ENCODE measurements at regions not wholly inside any gene's neighbourhood (a gene's known extent, or its start where the extent isn't known, plus 50 kb on each side); places are given as distances from the start of the nearest gene placed in this dataset.

- no peak for DNase-seq
Observed at GRCh38 chr12:39124768-39125167, 219.4 kb upstream of the CPNE8 start.

DNA sequence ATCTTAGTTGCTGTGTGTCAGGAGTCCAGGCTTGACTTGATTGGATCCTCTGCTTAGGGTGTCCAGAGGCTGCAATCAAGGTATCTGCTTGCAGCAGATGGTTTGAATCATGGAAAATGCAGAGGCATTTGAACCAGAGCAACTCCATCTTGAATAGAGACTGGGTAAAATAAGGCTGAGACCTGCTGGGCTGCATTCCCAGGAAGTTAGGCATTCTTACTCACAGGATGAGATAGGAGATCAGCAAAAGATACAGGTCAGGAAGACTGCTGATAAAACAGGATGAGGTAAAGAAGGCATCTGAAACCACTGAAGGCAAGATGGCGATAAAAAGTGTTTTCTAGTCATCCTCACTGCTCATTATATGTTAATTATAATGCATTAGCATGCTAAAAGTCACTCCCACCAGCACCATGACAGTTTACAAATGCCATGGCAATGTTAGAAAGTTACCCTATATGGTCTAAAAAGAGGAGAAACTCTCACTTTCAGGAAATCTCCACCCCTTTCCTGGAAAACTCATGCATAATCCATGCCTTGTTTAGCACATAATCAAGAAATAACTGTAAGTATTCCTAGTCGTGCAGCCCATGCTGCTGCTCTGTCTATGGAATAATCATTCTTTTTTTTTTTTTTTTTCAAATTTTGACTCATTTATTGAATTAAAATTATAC, 218.3 kb upstream of the CPNE8 start:
- no peak for DNase-seq

- DNase-seq = no peak
Observed at GRCh38 chr12:39122562-39123204, 217.3 kb upstream of the CPNE8 start.

DNA sequence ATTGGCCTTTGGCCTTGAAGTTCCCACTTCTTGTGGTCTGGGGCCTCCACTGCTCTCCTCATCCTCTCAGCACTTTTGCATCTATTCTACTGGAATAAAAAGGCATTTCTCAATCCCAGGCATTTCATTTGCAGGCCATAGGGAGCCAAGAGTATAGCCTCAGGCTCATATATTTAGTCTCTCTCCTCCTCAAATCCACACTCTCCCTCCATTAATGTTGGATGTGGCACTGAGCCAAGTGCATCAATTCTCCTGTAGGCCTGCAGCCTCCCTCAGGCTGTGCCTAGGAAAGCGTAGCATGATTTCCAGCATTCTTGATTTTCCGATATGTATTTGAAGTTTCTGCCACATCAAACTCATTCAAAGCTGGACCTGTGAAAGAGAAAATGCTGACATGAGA, 211.5 kb upstream of the CPNE8 start:
- DNase-seq = no peak

GRCh38 chr12:39112064-39112463, 206.7 kb upstream of the CPNE8 start:
- DNase-seq = no peak

GRCh38 chr12:39105111-39105510, 199.7 kb upstream of the CPNE8 start:
- no peak for DNase-seq

DNA sequence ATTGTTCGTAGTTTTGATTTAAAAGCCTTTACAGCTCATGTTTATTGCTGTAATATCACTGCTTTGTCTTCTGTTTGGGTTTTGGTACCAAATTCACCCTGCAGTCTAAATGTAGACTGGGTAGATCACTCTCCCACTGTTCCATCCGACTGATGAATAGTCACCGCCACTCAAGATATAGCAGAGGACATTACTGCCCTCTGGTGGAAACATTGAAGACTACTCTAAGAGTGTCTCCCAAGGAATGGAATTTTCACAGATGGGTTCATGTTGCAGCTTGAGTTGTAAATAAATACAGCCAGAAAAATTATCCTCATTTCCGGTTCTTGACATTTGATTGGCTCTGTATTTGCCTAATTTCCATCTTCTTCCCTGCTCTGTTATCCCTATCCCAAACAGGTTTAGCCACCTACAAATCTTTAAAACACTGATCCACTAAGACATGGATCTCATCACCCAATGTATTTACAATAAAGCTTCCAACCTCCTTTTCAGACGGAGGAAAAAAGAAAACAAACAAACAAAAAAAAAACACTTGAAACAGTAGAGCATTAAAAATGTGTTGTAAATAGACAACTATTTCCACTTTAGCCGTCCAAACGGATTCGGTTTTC, 198.3 kb upstream of the CPNE8 start:
- peak; percentile 2 to 56 for DNase-seq

DNA sequence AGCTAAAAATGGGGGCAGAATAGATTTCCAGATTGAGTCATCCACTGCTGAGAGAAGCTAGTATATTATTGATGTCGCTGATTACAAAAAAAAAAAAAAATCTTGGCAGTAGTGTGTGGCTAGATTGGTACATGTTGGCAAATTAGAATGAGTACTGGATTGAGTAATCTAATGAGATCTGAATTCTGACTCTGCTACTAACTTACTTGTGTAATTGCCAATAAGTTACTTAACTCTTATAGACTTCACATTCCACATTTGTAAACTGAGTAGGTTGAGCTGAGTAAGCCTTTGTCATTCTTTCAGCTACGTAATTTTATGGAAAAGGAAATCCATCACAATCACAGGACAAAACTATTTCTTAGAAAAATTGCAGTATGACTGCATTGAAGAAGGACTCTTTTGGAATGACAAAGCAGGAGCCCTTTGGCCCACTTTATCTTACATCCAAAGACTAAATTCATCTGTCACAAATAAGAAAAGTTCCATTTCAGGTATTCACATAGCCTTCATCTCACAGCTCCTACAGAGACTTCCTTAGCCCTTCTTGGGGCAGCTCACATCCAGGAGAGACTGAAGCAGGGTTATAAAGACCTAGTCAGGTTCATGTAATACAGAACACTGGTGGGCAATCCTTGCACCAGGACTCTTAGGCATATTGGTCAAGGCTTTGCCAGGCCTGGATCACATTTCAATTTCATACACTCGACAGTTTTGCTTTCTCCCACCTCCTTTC, 197.3 kb upstream of the CPNE8 start:
- no peak for DNase-seq

- DNase-seq = no peak
Observed at GRCh38 chr12:39095636-39096330, 190.4 kb upstream of the CPNE8 start.

GRCh38 chr12:39081910-39082309, 176.5 kb upstream of the CPNE8 start:
- DNase-seq = no peak

- DNase-seq = no peak
Observed at GRCh38 chr12:39077226-39077625, 171.8 kb upstream of the CPNE8 start.

- DNase-seq = no peak
Observed at GRCh38 chr12:39074063-39074462, 168.7 kb upstream of the CPNE8 start.

GRCh38 chr12:39072658-39073057, 167.3 kb upstream of the CPNE8 start:
- no peak for DNase-seq

DNA sequence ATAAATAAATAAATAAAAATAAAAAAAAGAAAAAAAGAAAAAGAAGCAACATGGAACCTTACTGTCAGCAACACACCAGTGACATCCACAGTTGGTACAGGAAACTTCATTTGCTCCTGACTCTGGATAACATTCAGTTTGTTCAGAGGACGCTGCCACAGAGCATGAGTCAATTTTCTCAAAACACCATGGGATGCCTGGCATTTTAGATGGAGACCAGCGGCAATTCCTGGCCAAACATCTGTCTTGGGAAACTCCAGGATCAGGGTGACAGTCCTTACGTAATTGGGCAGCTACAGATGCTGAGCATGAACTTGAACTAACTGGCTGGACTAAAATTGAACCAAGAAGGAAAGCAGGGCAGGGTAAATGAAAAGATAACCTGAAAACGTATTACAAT, 166.2 kb upstream of the CPNE8 start:
- DNase-seq = no peak

DNA sequence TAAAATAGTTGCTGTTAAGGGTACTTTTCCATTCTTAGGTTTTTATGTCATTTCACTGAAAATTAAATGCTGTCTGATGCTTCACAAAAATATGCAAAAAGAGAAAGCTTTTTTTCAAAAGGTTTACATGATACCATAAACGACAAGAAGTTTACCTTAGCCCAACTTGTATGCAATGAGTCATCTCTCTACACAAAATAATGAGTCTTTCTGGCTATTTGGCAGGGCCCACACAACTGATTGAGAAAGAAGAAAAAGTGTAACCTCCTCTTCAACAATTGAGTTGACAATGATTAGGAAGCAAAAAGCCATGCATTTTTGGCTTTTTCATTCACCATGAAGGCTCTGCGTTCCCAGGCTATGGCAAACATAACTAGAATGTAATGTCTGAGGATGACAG, 165.4 kb upstream of the CPNE8 start:
- no peak for DNase-seq

DNA sequence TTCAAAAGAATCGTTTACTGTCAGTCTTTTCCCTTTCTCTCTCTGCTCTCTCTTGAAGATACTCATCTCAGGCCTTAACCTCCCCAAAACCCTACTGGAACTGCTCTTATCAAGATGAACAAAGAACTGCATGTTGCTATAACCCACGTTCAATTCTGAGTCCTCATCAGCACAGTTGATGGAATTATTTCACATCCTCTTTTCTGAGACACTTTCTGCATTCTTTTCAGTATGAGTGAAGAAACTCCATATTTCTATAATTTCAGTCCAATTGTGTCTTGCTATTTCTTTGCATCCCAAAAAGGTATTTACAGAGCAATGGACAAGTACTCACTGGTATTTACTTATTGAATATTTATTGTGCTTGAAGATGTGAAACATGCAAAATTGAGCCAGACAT, 160.1 kb upstream of the CPNE8 start:
- no peak for DNase-seq

DNA sequence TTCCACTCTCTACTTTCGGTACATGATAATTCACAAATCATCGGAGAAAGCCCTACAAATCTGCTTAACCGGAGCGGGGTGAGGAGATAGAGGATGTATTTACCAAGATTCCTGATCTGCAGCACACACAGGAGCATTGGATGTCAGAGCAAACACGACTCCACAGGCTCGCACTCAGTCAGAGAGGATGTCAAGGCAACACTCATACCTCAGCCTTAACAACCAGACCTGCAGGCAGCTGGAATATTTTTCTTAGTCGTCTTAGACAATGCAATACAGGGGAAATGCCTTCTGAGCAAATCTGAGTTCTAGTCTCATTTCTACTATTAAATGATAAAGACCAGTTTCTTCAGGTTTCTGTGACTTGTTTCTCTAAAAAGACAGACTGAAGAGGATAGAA, 159.3 kb upstream of the CPNE8 start:
- no peak for DNase-seq

- DNase-seq = no peak
Observed at GRCh38 chr12:39062266-39062996, 157.0 kb upstream of the CPNE8 start.

- DNase-seq = no peak
Observed at GRCh38 chr12:39061576-39061975, 156.2 kb upstream of the CPNE8 start.

GRCh38 chr12:39048395-39048794, 143.0 kb upstream of the CPNE8 start:
- no peak for DNase-seq

- DNase-seq = no peak
Observed at GRCh38 chr12:39047539-39048262, 142.3 kb upstream of the CPNE8 start.

GRCh38 chr12:39044754-39045153, 139.4 kb upstream of the CPNE8 start:
- DNase-seq = no peak
